ENCODE measurements at regions not wholly inside any gene's neighbourhood (a gene's known extent, or its start where the extent isn't known, plus 50 kb on each side); places are given as distances from the start of the nearest gene placed in this dataset.

- Histone ChIP-seq H3K56ac (ENCODE audit: insufficient read length, low read depth, low read length) (no peak overlapping the region), H3K4ac (ENCODE audit: low read depth, low read length) (no peak overlapping the region), H3K23ac (ENCODE audit: insufficient read length, low read depth, low read length) (no peak overlapping the region), H4K8ac (replicated peaks; ENCODE audit: insufficient read length, low read depth, low read length) (no peak overlapping the region), H3K4me1 (ENCODE audit: insufficient read depth, low read length) (no peaks in the 10 kb centered on the region), H3T11ph (ENCODE audit: low read length) (no peak overlapping the region), H2BK120ac (ENCODE audit: low read depth, low read length, poor library complexity, severe bottlenecking) (no peak overlapping the region), H2BK12ac (ENCODE audit: insufficient read length, low read depth, low read length) (no peak overlapping the region), H3K14ac (ENCODE audit: insufficient read depth, low read length) (no peak overlapping the region), H3K4me2 (ENCODE audit: insufficient read depth, insufficient read length, low read length) (no peak overlapping the region), H2BK15ac (ENCODE audit: low read depth, low read length) (no peak overlapping the region), H2BK20ac (ENCODE audit: low read depth, low read length, poor library complexity, severe bottlenecking) (no peak overlapping the region), H3K18ac (ENCODE audit: insufficient read length, low read depth, low read length) (no peak overlapping the region), H3K9me3 (ENCODE audit: control insufficient read depth, low read depth, low read length) (no peaks in the 10 kb centered on the region), H4K91ac (ENCODE audit: insufficient read length, low read depth, low read length) (no peak overlapping the region), H4K5ac (ENCODE audit: insufficient read length, low read depth, low read length) (no peak overlapping the region), H3K27ac (ENCODE audit: insufficient read length, low read depth, low read length) (no peak overlapping the region), H2AFZ (ENCODE audit: low read length) (no peak overlapping the region), H3K9ac (ENCODE audit: extremely low read depth, insufficient read length, low read length) (no peak overlapping the region), H3K79me1 (ENCODE audit: insufficient read depth, low read depth, low read length, poor library complexity, severe bottlenecking) (no peaks in the 10 kb centered on the region), H4K20me1 (ENCODE audit: control insufficient read depth, insufficient read depth, insufficient read length) (no peaks in the 10 kb centered on the region), H3K79me2 (ENCODE audit: insufficient read depth, low read length) (no peaks in the 10 kb centered on the region), H2BK5ac (ENCODE audit: insufficient read length, low read length) (no peak overlapping the region), H3K23me2 (ENCODE audit: insufficient read length, low read depth, low read length, poor library complexity, severe bottlenecking) (no peaks in the 10 kb centered on the region), H2AK5ac (ENCODE audit: insufficient read length, low read length) (no peak overlapping the region), H3K27me3 (ENCODE audit: insufficient read depth, low read length) (no peaks in the 10 kb centered on the region)
- Mint-ChIP-seq H3K36me3 (ENCODE audit: insufficient read depth in 1 of 3, low read depth in 3 of 3) (no peaks in the 10 kb centered on the region), H3K27me3 (ENCODE audit: low read depth) (no peaks in the 10 kb centered on the region), H3K9me3 (peaks cover 0 to 2% of the 10 kb centered on the region in 2 experiments; a peak in 2 of 5 replicates), H3K27ac (no peak overlapping the region), H3K4me3 (no peak overlapping the region), H3K4me1 (peaks cover 6 to 8% of the 10 kb centered on the region in 2 experiments)
- WGBS (ENCODE audit: extremely low coverage, insufficient read length, low lambda C conversion rate): no CpG with 5 or more reads among the region's 4 CpGs
- TF ChIP-seq CTCF (conservative IDR thresholded peaks at IDR 0.05): no peak
- no peak for DNase-seq
Observed at GRCh38 chr17:10888858-10889257, 51.0 kb upstream of the PIRT start.
